Activated T-cell treated with anti-CD3 and anti-CD28 coated beads, Interleukin-2, amount 50 U/mL, for 24 hours (primary cell): ENCODE measurements at regions not wholly inside any gene's neighbourhood (a gene's known extent, or its start where the extent isn't known, plus 50 kb on each side); places are given as distances from the start of the nearest gene placed in this dataset.

Source experiments
- DNase-seq: peaks from one replicate; pipeline ENCODE4 v3.0.0-alpha.2; 2020
- H3K27ac Mint-ChIP-seq: 2 replicates; pipeline ENCODE4 v1.8.0; 2020; ENCODE audit warnings: mild to moderate bottlenecking, mixed read lengths
- H3K27me3 Mint-ChIP-seq: 2 replicates; pipeline ENCODE4 v1.8.0; 2020; ENCODE audit warnings: mixed read lengths
- H3K36me3 Mint-ChIP-seq: 2 replicates; pipeline ENCODE4 v1.8.0; 2020; ENCODE audit warnings: low read depth, mixed read lengths
- H3K4me1 Mint-ChIP-seq: 2 replicates; pipeline ENCODE4 v1.8.0; 2020; ENCODE audit warnings: low read depth, mixed read lengths
- H3K4me3 Mint-ChIP-seq: 2 replicates; pipeline ENCODE4 v1.8.0; 2020; ENCODE audit warnings: mild to moderate bottlenecking, moderate library complexity, mixed read lengths
- H3K9me3 Mint-ChIP-seq: 2 replicates; pipeline ENCODE4 v1.8.0; 2020; ENCODE audit warnings: mixed read lengths

DNA sequence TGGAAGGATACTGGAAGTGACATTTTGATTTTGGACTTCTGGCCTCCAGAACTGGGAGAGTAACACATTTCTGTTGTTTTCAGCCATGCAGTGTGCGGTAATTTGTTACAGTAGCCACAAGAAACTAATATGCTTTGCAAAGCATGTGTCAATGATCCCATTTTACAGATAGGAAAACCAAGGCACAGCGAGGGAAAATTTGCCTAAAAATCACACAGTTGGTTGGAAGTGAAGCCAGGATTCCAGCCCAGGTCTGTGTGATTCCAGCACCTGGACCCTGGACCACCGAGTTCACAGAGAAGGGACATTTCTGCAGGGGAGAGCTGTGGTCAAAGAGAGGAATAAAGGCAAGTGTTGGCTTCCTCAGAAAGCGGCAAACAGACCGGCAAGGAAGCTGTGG, 106.7 kb upstream of the MED13L start:
- H3K9me3 Mint-ChIP-seq, result no peaks in the 10 kb centered on the region
- H3K4me3 Mint-ChIP-seq, result no peak overlapping the region
- no peaks in the 10 kb centered on the region for H3K36me3 Mint-ChIP-seq
- DNase-seq, result no peak
- peaks cover 3% of the 10 kb centered on the region for H3K4me1 Mint-ChIP-seq
- H3K27ac Mint-ChIP-seq, result no peak overlapping the region
- peaks cover 9% of the 10 kb centered on the region for H3K27me3 Mint-ChIP-seq

DNA sequence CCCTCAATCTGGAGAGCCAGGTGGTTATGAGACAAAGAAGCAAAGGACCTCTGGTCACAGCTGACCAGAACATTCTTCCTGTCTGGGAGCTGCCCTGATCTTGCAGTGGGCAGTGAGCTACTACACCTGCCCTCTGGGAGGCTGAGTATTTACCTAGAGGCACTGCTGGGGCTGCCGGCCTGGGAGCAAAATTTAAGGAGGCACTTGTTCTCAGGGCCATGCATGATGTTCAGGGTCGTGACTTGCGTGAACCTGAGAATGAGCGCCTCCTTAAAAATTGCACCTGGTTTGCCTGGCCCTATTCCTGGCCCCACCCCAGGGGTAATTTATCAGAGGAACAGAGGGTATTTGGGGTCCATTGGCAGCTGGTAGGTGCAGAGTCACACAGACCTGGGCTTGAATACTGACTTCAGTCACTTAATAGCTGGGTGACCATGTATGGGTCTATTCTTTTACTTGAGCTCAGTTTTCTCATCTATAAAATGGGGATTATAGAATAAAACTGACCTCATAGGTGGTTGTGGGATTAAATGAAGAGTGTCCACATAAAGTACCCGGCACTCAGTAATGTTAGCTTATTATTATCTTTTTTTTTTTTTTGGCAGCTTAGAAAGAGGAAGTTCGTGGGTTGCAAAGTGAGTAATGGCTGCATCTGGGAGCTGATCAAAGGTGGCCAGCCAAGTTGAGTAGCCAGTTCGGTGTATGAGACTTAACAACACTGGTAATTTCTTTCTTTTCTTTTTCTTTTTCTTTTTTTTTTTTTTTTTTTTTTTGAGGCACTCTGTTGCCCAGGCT, 107.4 kb upstream of the MED13L start:
- H3K27me3 Mint-ChIP-seq, result peaks cover 9% of the 10 kb centered on the region
- DNase-seq, result no peak
- H3K36me3 Mint-ChIP-seq, result no peaks in the 10 kb centered on the region
- peaks cover 3% of the 10 kb centered on the region for H3K4me1 Mint-ChIP-seq
- no peak overlapping the region for H3K4me3 Mint-ChIP-seq
- no peak overlapping the region for H3K27ac Mint-ChIP-seq
- H3K9me3 Mint-ChIP-seq, result no peaks in the 10 kb centered on the region

DNA sequence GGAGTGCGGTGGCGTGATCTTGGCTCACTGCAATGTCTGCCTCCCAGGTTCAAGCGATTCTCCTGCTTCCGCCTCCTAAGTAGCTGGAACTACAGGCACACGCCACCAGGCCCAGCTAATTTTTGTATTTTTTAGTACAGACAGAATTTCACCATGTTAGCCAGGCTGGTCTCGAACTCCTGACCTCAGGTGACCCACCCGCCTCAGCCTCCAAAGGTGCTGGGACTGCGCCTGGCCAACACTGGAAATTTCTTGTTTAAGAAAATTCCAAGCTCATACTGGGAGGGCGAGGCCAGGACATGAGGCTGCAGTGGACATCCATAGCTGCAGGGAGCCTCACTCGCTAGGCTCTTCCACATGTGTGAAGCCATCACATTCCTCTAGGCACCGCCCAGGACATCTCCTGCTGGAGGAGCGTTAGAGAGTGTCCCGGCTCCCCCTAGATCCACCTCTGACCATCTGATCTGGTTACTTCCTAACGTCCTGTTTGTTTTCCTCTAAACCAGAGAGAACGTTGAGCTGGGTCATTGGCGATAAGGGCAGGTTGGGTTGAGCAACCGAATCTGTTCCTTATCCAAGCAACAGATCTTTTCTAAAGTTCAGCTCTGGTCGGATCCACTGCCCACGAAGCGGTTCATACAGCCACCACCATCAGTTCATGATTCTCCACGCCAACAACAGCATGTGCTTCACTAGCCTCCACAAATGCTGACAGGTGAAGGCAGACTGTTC, 108.2 kb upstream of the MED13L start:
- Mint-ChIP-seq H3K27me3 (peaks cover 9% of the 10 kb centered on the region), H3K4me3 (no peak overlapping the region), H3K27ac (no peak overlapping the region), H3K36me3 (no peaks in the 10 kb centered on the region), H3K9me3 (no peaks in the 10 kb centered on the region), H3K4me1 (peaks cover 3% of the 10 kb centered on the region)
- no peak for DNase-seq

DNA sequence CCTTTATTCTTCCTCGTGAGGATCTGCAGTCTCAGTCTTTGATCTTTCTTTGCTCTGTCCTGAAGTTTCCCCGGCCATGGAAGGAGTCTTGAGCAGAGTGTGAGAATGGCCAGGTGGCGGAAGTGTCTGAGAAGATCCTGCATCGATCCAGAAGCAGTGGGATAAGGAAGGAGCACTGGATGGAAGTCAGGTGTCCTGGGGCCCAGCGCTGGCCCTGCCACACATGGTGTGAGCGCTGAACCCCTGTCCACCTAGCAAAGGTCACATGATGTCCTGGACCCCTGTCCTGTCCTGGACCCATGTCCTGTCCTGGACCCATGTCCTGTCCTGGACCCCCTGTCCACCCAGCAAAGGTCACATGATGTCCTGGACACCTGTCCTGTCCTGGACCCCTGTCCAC, 111.8 kb upstream of the MED13L start:
- DNase-seq, result no peak
- no peak overlapping the region for H3K4me3 Mint-ChIP-seq
- no peaks in the 10 kb centered on the region for H3K9me3 Mint-ChIP-seq
- no peaks in the 10 kb centered on the region for H3K36me3 Mint-ChIP-seq
- H3K27ac Mint-ChIP-seq, result no peak overlapping the region
- H3K4me1 Mint-ChIP-seq, result peaks cover 7% of the 10 kb centered on the region
- H3K27me3 Mint-ChIP-seq, result peaks cover 1% of the 10 kb centered on the region

DNA sequence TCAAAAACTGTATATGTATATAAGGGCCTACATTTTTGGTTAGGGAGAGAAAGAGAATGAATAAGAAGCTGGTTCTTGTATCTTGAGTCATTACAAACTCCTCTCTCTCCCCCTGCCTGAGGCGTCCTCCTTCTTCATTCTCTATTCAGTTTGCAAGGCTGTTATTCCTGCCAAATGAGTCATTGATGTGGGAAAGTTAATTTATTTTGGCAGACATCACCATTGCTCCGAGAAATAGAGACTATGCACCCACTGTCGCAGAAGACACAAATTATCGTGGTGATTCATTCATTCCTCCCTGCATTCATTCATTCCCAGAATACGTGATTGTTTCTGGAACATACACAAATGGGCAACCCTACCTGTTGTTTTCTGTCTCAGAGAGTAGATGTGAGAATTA, 112.5 kb upstream of the MED13L start:
- no peak for DNase-seq
- peaks cover 6% of the 10 kb centered on the region for H3K4me1 Mint-ChIP-seq
- no peak overlapping the region for H3K4me3 Mint-ChIP-seq
- no peaks in the 10 kb centered on the region for H3K27me3 Mint-ChIP-seq
- no peaks in the 10 kb centered on the region for H3K9me3 Mint-ChIP-seq
- no peak overlapping the region for H3K27ac Mint-ChIP-seq
- H3K36me3 Mint-ChIP-seq, result no peaks in the 10 kb centered on the region

DNA sequence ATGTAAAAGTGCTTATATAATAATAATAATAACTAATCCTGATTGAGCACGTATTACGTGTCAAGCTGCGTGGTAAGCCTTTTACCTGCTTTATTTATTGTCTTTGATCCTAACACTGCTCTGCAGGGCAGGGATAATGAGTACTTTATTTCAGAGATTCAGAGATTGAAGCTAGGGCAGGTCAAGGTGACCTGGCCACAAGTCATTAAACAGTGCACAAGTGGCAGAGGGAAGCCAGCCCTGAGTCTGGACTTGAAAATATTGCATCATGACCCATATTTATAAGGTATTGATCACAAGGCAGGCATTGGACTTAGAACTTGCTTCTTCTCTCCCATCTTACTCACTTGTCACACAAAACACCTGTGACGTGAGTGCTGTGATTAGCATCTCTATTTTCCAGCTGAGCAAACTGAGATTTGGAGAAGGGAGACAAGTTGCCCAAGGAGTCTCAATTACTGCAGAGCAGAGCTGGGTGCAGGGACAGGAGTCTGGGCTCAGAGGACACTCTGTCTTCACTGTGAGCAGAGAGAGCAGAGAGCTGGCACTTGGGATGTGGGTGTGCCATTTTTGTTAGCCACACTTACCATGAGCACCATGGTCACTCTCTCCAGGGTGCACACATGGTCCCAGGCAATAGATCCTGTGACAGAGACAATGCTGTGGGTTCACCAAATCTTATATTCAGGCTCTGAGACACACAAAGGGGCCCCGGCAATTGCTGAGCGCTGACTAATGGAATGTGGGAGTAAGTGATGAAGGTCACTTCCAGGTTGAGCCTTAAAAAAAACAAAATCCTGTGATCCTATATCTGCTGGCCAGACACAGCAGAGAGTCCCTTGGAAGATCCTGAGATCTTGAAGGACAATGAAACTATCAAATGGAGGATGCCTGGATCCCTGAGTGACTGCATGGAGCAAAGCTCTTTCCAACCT, 113.2 kb upstream of the MED13L start:
- H3K27ac Mint-ChIP-seq, result no peak overlapping the region
- no peaks in the 10 kb centered on the region for H3K36me3 Mint-ChIP-seq
- no peak for DNase-seq
- peaks cover 4% of the 10 kb centered on the region for H3K4me1 Mint-ChIP-seq
- no peaks in the 10 kb centered on the region for H3K9me3 Mint-ChIP-seq
- H3K27me3 Mint-ChIP-seq, result no peaks in the 10 kb centered on the region
- H3K4me3 Mint-ChIP-seq, result no peak overlapping the region

DNA sequence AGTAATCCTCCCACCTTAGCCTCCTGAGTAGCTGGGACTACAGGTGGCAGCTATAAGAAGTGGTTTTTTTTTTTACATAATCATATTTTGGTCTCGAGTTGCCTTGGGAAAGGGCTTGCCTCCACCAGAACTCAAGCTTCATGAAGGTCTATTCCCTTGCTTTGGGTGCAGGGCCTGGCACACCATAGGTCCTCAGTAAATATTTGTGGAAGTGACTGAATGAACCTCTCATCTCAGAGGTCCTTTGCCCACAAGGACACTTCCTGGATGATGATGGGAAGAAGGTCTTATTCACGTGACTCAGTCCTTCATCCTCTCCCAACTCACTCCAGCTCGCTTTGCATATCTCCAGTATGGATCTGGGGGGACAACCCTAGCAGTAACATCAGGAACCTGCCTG, 114.0 kb upstream of the MED13L start:
- Mint-ChIP-seq H3K4me3 (no peak overlapping the region), H3K4me1 (peaks cover 4% of the 10 kb centered on the region), H3K27ac (no peak overlapping the region), H3K9me3 (no peaks in the 10 kb centered on the region), H3K27me3 (no peaks in the 10 kb centered on the region), H3K36me3 (no peaks in the 10 kb centered on the region)
- DNase-seq, result no peak

DNA sequence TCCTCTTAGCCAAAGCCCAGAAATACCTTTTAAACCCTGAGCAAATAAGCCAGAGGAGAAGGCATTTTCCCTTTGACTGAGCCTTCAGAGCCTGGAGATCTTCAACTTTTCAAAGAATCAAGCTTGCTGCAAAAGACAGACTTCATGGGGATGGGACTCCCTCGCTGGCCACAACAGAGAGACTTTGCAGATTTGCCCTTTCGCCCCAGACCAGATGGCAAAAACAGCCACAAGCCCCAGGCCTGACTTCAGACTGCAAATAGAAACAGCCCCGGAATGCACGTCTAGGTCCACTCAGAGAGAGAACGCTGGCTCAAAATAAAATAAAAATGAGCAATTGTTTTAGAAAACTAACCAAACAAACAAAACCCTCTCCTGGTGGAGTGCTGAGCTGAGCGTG, 114.6 kb upstream of the MED13L start:
- H3K4me1 Mint-ChIP-seq, result peaks cover 4% of the 10 kb centered on the region
- H3K9me3 Mint-ChIP-seq, result no peaks in the 10 kb centered on the region
- no peak overlapping the region for H3K4me3 Mint-ChIP-seq
- H3K36me3 Mint-ChIP-seq, result no peaks in the 10 kb centered on the region
- no peak for DNase-seq
- H3K27me3 Mint-ChIP-seq, result no peaks in the 10 kb centered on the region
- H3K27ac Mint-ChIP-seq, result no peak overlapping the region

DNA sequence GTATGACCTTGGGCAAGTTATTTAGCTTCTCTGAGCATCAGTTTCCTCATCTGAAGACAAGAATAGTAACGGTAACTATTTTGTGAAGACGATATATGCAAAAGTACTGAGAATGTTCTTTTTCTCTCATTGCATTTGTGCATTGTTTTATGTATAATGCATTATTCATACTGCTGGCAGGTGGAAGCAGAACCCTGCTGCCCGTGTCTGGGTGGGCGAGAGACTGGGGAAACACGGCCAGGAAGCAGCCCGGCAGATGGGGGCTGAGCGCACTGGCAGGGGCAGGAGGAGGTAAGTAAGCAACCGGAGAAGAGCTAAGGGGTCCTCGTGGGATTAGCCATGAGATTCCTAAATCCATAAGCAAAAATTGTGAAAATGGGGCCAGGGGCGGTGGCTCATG, 115.8 kb upstream of the MED13L start:
- no peak overlapping the region for H3K4me3 Mint-ChIP-seq
- H3K36me3 Mint-ChIP-seq, result no peaks in the 10 kb centered on the region
- H3K27ac Mint-ChIP-seq, result no peak overlapping the region

DNA sequence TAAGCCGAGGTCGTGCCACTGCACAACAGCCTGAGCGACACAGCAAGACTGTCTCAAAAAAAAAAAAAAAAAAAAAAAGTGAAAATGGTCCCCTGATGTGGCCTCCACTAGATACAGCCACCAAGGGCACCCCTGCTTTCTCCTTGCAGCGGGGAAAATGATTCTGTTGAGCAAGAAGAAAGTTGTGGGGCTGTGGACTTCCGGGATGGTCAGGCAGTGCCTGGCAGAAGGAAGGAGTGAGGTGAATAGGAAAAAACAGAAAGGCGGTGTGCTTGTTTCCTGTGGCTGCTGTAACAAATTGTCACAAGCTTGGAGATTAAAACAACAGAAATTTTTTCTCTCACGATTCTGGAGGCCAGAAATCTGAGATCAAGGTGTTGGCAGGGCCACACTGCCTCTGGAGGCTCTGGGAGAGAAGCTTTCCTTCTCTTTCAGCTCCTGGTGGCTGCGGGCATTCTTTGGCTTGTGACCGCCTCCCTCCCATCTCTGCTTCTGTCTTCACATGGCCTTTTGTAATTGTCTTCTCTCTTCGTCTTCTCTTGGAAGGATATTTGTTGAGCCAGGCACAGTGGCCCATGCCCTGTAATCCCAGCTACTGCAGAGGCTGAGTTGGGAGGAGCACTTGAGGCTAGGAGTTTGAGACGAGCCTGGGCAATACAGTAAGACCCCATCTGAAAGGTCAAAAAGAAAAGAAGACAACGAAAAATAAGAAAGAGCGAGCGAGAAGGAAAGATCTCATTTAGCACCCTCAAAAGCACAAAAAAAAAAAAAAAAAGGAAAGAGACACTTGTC, 116.6 kb upstream of the MED13L start:
- Mint-ChIP-seq H3K4me3 (no peak overlapping the region), H3K36me3 (no peaks in the 10 kb centered on the region)

More for the DNA sequence above, 115.8 kb upstream of the MED13L start:
- peaks cover 6% of the 10 kb centered on the region for H3K9me3 Mint-ChIP-seq
- no peaks in the 10 kb centered on the region for H3K27me3 Mint-ChIP-seq
- DNase-seq, result no peak
- H3K4me1 Mint-ChIP-seq, result peaks cover 4% of the 10 kb centered on the region

DNA sequence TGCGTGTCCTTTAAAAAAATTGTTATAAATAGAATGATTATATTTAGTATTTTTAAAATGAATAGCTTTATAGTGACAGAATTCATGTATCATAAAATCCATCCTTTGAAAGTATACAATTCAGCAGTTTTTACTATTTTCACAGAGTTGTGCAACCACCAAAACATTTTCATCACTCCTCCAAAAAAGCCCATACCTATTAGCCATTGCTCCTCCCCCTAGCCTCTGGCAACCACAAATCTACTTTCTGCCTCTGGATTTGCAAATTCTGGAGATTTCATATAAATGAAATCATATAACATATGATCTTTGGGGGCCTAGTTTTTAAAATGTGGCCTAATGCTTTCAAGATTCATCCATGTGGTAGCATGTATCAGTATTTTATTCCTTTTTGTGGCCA, 117.9 kb upstream of the MED13L start:
- no peaks in the 10 kb centered on the region for H3K27me3 Mint-ChIP-seq
- no peak for DNase-seq
- H3K4me3 Mint-ChIP-seq, result no peak overlapping the region
- peaks cover 4% of the 10 kb centered on the region for H3K4me1 Mint-ChIP-seq
- H3K9me3 Mint-ChIP-seq, result peaks cover 15% of the 10 kb centered on the region
- no peak overlapping the region for H3K27ac Mint-ChIP-seq
- no peaks in the 10 kb centered on the region for H3K36me3 Mint-ChIP-seq

More for the DNA sequence above, 116.6 kb upstream of the MED13L start:
- Mint-ChIP-seq H3K9me3 (peaks cover 14% of the 10 kb centered on the region), H3K27me3 (no peaks in the 10 kb centered on the region), H3K27ac (no peak overlapping the region), H3K4me1 (peaks cover 4% of the 10 kb centered on the region)
- no peak for DNase-seq

DNA sequence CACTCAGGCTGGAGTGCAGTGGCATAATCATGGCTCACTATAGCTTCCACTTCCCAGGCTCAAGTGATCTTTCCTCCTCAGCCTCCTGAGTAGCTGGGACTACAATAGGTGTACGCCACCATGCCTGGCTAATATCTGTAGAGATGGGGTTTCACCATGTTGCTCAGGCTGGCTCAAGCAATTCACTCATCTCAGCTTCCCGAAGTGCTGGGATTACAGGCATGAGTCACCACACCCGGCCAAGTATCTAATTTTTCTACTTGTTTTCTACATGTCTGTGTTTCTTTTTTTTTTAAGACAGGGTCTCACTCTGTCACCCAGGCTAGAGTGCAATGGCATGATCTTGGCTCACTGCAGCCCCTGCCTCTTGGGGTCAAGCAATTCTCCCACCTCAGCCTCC, 119.7 kb upstream of the MED13L start:
- DNase-seq, result no peak
- Mint-ChIP-seq H3K27ac (no peak overlapping the region), H3K27me3 (no peaks in the 10 kb centered on the region), H3K4me3 (no peak overlapping the region), H3K36me3 (no peaks in the 10 kb centered on the region), H3K4me1 (peaks cover 4% of the 10 kb centered on the region), H3K9me3 (peaks cover 22% of the 10 kb centered on the region)

DNA sequence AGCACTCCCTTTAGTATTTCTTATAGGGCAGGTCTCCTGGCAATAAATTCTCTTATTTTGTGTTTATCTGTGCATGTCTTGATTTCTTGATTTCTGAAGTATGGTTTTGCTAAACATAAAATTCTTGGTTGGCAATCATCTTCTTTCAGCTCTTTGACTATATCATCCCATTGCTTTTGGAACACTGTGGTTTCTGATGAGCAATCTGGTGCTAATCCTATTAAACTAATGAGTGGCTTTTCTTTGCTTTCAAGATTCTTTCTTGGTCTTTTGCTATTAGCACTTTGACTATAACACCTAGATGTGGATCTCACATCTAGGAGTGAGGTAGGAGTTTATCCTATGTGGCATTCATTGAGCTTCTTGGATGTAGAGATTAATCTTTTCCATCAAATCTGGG, 120.7 kb upstream of the MED13L start:
- no peak overlapping the region for H3K4me3 Mint-ChIP-seq
- peaks cover 22% of the 10 kb centered on the region for H3K9me3 Mint-ChIP-seq
- H3K4me1 Mint-ChIP-seq, result peaks cover 3% of the 10 kb centered on the region
- H3K36me3 Mint-ChIP-seq, result no peaks in the 10 kb centered on the region
- no peak for DNase-seq
- no peak overlapping the region for H3K27ac Mint-ChIP-seq
- H3K27me3 Mint-ChIP-seq, result no peaks in the 10 kb centered on the region

DNA sequence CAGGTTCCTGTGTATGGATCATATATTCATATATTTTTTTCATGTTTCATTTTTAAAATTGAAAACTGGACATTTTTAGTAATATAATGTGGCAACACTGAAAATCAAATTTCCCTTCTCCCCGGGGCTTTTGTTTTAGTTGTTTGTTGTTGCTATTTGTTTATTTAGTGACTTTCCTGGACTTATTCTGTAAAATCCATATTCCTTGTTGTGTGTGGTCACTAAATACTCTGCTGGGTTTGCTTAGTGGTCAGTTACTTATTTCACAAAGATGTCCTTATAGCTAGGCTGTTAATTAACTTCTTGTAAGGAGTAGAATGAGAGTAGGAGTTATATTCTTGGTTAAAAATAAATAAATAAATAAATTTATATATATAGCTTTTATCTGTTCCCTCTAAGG, 121.6 kb upstream of the MED13L start:
- H3K4me3 Mint-ChIP-seq, result no peak overlapping the region
- H3K36me3 Mint-ChIP-seq, result no peaks in the 10 kb centered on the region
- H3K27ac Mint-ChIP-seq, result no peak overlapping the region
- H3K4me1 Mint-ChIP-seq, result no peaks in the 10 kb centered on the region
- H3K9me3 Mint-ChIP-seq, result peaks cover 22% of the 10 kb centered on the region
- no peak for DNase-seq
- no peaks in the 10 kb centered on the region for H3K27me3 Mint-ChIP-seq
